T47D (cell line): ENCODE measurements at regions not wholly inside any gene's neighbourhood (a gene's known extent, or its start where the extent isn't known, plus 50 kb on each side); places are given as distances from the start of the nearest gene placed in this dataset.

Experiments used
- DNase-seq, 2 experiments: peaks; one replicate each; pipeline versions ENCODE4 v3.0.0 to v3.0.0-alpha.2; 2011 to 2012; ENCODE audit warnings: low read depth in 1 of 2, low spot score in 1 of 2
- JUND ChIP-seq: IDR thresholded peaks from 2 replicates; pipeline ENCODE4 v1.6.1; 2012; ENCODE audit warnings: low read depth
- in situ Hi-C: cut with HindIII; loops from 2 replicates; pipeline ENCODE4 v1.10.0; 2016; ENCODE audit warnings: low sequenced_read_pairs, low pct_unique_long_range_greater_than_20kb

- no peak for DNase-seq
- no peak for TF ChIP-seq JUND
- in situ Hi-C loops: no loop called here
Measured at GRCh38 chr3:83302091-83302490, 1540.6 kb upstream of the GBE1 start.

- no peak for DNase-seq
- no peak for TF ChIP-seq JUND
- in situ Hi-C loops: no loop called here
Measured at GRCh38 chr3:83317605-83318004, 1556.2 kb upstream of the GBE1 start.

DNA sequence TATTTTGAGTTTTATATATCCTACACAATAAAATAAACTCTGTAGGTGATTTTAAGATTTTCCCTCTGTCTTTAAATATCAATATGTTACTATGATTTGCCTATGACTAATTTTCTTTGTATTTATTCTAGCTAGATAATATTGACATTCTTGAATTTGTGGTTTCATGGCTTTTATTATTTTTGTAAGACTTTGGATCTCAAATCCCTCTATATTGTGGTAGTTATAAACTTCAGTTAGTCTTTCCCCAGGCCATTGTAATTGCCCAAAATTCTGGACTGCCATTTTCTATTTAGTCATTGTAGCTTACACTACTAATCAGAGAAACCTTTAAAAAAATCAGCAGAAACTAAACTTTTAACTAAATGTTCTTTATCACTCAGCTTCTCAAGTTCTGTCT is 1559.3 kb upstream of the GBE1 start:
- in situ Hi-C loops: no loop called here
- no peak for DNase-seq
- no peak for TF ChIP-seq JUND

DNA sequence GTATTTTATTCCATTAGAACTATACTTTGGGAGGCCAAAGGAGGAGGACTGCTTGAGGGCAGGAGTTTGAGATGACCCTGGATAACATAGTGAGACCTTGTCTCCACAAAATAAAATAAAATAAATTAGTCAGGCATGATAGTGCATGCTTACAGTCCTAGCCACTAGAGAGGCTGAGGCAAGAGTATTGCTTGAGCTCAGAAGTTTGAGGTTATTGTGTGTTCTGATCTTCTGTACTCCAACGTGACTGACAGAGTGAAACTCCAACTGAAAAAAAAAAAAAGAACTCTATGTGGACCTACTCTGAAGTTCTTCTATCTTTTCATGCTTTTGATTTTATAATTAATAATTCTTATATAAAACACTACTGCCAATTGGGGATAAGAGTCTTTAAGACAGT is 1560.0 kb upstream of the GBE1 start:
- no peak for TF ChIP-seq JUND
- DNase-seq: no peak
- in situ Hi-C loops: no loop called here

DNA sequence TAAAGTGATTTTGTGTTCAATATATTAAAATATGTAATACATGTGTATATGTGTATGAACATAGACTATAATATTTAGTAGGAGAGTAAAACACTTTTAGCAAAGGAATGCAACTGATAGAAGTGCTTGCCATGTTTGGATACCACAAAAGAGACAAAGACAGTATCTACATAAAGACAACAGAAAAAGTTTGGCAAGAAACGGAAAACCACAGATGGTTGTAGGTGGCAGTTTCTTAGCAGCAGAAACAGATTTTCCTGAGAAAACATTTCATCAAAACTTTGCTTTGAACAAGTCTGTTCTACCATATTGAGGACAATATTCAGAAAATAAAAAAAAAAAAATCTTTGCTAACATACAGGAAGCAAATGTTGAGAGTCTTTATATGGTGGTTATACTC is 1560.4 kb upstream of the GBE1 start:
- no peak for TF ChIP-seq JUND
- in situ Hi-C loops: no loop called here
- DNase-seq: no peak

DNA sequence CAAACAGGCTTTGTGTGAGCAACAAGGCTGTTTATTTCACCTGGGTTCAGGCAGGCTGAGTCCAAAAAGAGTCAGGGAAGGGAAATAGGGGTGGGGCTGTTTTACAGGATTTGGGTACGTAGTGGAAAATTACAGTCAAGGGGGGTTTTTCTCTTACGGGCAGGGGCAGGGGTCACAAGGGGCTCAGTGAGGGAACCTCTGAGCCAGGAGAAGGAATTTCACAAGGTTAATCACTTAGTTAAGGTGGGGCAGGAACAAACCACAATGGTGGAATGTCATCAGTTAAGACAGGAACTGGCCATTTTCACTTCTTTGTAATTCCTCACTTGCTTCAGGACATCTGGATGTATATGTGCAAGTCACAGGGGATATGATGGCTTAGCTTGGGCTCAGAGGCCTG is 1592.8 kb upstream of the GBE1 start:
- DNase-seq: no peak
- in situ Hi-C loops: no loop called here
- TF ChIP-seq JUND: no peak

DNA sequence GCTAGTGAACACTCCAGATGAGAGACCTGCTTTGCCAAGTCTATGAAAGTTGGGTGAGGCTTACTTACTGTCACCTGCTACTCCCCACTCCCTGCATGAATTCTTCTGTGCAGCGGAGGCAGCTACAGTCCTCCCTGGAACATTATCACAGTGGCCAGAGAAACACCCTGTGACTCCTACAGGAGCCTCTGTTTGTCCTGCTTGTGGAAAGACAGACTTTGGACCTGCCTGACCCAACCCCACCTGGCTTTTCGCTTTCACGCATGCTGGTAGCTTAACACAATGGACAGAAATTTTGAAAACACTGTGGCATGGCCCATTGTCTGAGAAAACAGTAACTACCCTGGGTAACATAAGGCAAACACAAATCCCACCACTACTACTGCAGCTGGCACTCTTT is 1565.5 kb upstream of the CADM2 start:
- in situ Hi-C loops: no loop called here
- DNase-seq: no peak
- no peak for TF ChIP-seq JUND

- DNase-seq: no peak
- TF ChIP-seq JUND: no peak
- in situ Hi-C loops: no loop called here
Measured at GRCh38 chr3:83403927-83404326, 1554.9 kb upstream of the CADM2 start.

- no peak for TF ChIP-seq JUND
- DNase-seq: no peak
- in situ Hi-C loops: no loop called here
Measured at GRCh38 chr3:83426300-83426699, 1532.5 kb upstream of the CADM2 start.

GRCh38 chr3:83434880-83435587 is 1523.8 kb upstream of the CADM2 start:
- TF ChIP-seq JUND: no peak
- DNase-seq: peak in 1 of 2 experiments; percentile 6
- in situ Hi-C loops: no loop called here

- in situ Hi-C loops: no loop called here
Measured at GRCh38 chr3:83438188-83438587, 1520.6 kb upstream of the CADM2 start.

GRCh38 chr3:83453056-83453455 is 1505.7 kb upstream of the CADM2 start:
- TF ChIP-seq JUND: no peak
- in situ Hi-C loops: no loop called here
- DNase-seq: no peak

More at GRCh38 chr3:83438188-83438587, 1520.6 kb upstream of the CADM2 start:
- no peak for DNase-seq
- no peak for TF ChIP-seq JUND

DNA sequence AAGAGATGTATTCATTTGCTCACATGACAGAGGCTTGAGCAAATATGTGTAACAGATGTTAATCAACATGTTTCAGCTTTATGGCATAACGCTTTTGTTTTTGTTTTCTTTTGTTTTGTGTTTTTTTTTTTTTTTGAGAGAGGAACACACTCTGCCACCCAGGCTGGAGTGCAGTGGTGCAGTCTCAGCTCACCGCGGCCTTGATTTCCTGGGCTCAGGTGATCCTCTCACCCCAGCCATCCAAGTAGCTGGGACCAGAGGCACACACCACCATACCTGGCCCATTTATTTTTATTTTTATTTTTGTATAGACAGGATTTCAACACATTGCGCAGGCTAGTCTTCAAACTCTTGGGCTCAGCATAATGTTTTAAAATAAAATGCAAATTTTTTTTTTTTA is 1504.4 kb upstream of the CADM2 start:
- no peak for TF ChIP-seq JUND
- in situ Hi-C loops: no loop called here

GRCh38 chr3:83457551-83457950 is 1501.2 kb upstream of the CADM2 start:
- no peak for TF ChIP-seq JUND
- no peak for DNase-seq
- in situ Hi-C loops: no loop called here

More for the DNA sequence above, 1504.4 kb upstream of the CADM2 start:
- DNase-seq: no peak

GRCh38 chr3:83460052-83460451 is 1498.7 kb upstream of the CADM2 start:
- no peak for TF ChIP-seq JUND
- in situ Hi-C loops: no loop called here
- no peak for DNase-seq
